Hepatocyte (in vitro differentiated cells): ENCODE measurements at regions not wholly inside any gene's neighbourhood (a gene's known extent, or its start where the extent isn't known, plus 50 kb on each side); places are given as distances from the start of the nearest gene placed in this dataset.

Experiments
- EZH2 ChIP-seq: fragments of 200-600 bp; sonication (generic); IDR thresholded peaks from 2 replicates; pipeline ENCODE4 v1.6.1; 2016; ENCODE audit warnings: antibody characterized with exemption, mild to moderate bottlenecking, borderline replicate concordance
- EZH2phosphoT487 ChIP-seq: fragments of 200-600 bp; sonication (generic); IDR thresholded peaks from one replicate; pipeline ENCODE4 v1.6.1; 2018; ENCODE audit warnings: antibody characterized with exemption, mild to moderate bottlenecking, low read depth, moderate library complexity; ENCODE audit not compliant: unreplicated experiment, severe bottlenecking
- TF ChIP-seq, protein P1 (sequence below): fragments of 200-600 bp; sonication (generic); IDR thresholded peaks from 2 replicates; pipeline ENCODE4 v1.5.1; 2016; ENCODE audit warnings: antibody characterized with exemption, mild to moderate bottlenecking; ENCODE audit not compliant: poor library complexity

DNA sequence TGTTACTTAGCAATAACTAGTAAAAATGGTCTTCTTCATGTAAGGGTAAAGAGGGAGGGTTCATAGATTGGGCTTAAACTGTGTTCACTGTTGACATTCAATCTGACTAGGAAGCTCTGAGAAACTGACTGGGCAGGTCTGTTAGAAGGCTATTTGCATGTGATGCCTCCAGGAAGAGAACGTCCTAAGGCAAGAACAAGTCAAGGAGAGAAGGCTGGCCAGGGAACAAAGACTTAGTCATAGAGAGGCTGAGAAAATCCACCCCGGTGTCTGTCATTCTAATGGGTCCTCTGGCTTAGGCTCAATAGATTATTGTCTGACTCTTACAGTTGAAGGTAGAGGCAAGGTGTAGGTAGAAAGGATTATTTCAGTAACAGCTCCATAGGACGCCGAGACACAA is 50.3 kb upstream of the CD44 start:
- TF ChIP-seq, protein P1, sequence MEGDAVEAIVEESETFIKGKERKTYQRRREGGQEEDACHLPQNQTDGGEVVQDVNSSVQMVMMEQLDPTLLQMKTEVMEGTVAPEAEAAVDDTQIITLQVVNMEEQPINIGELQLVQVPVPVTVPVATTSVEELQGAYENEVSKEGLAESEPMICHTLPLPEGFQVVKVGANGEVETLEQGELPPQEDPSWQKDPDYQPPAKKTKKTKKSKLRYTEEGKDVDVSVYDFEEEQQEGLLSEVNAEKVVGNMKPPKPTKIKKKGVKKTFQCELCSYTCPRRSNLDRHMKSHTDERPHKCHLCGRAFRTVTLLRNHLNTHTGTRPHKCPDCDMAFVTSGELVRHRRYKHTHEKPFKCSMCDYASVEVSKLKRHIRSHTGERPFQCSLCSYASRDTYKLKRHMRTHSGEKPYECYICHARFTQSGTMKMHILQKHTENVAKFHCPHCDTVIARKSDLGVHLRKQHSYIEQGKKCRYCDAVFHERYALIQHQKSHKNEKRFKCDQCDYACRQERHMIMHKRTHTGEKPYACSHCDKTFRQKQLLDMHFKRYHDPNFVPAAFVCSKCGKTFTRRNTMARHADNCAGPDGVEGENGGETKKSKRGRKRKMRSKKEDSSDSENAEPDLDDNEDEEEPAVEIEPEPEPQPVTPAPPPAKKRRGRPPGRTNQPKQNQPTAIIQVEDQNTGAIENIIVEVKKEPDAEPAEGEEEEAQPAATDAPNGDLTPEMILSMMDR: no peak
- TF ChIP-seq EZH2 (no peak), EZH2phosphoT487 (no peak)
